WTC11 (cell line): ENCODE measurements at regions not wholly inside any gene's neighbourhood (a gene's known extent, or its start where the extent isn't known, plus 50 kb on each side); places are given as distances from the start of the nearest gene placed in this dataset.

Experiments used
- ATAC-seq: fragments of 200-7000 bp; cut with Tn5 transposase; 2 replicates; pipeline ENCODE4 v1.10.0; 2021; ENCODE audit warnings: mild to moderate bottlenecking, moderate library complexity
- CTCF ChIA-PET: fragments of 300-600 bp; sonication (Branson Sonifier 250); formaldehyde crosslinking; loops from one replicate; lab custom pipeline; 2021; ENCODE audit warnings: antibody characterized with exemption; lab: Charles Lee
- POLR2A ChIA-PET: fragments of 350-600 bp; sonication (Branson Sonifier 250); formaldehyde crosslinking; loops from one replicate; lab custom pipeline; 2021; ENCODE audit warnings: antibody characterized with exemption; lab: Charles Lee
- DNase-seq: peaks from one replicate; pipeline ENCODE4 v3.0.0; 2021; ENCODE audit warnings: low spot score
- H3K27ac Mint-ChIP-seq: 2 replicates; pipeline ENCODE4 v1.8.0; 2021; ENCODE audit warnings: mixed read lengths
- H3K27me3 Mint-ChIP-seq: 2 replicates; pipeline ENCODE4 v1.8.0; 2021; ENCODE audit warnings: low read depth, mild to moderate bottlenecking, moderate library complexity, mixed read lengths
- H3K36me3 Mint-ChIP-seq: 2 replicates; pipeline ENCODE4 v1.8.0; 2021; ENCODE audit warnings: mixed read lengths
- H3K4me1 Mint-ChIP-seq: 2 replicates; pipeline ENCODE4 v1.8.0; 2022; ENCODE audit warnings: mixed read lengths
- H3K4me3 Mint-ChIP-seq: 2 replicates; pipeline ENCODE4 v1.8.0; 2021; ENCODE audit warnings: mild to moderate bottlenecking, moderate library complexity, mixed read lengths
- H3K9me3 Mint-ChIP-seq: 2 replicates; pipeline ENCODE4 v1.8.0; 2021; ENCODE audit warnings: mixed read lengths
- ATF1 ChIP-seq: sonication (generic); formaldehyde crosslinking; IDR thresholded peaks from 2 replicates; pipeline ENCODE4 v1.8.1; 2023; ENCODE audit warnings: mild to moderate bottlenecking, moderate library complexity, missing genetic modification reagents
- EMX1 ChIP-seq: fragments of 250-450 bp; sonication (Bioruptor Pico); IDR thresholded peaks from 2 replicates; pipeline ENCODE4 v1.8.0; 2021; ENCODE audit warnings: mild to moderate bottlenecking
- FOXP4 ChIP-seq: sonication (generic); formaldehyde crosslinking; IDR thresholded peaks from 2 replicates; pipeline ENCODE4 v1.8.0; 2022; ENCODE audit warnings: mild to moderate bottlenecking, missing genetic modification reagents
- GRHL2 ChIP-seq: fragments of 250-450 bp; sonication (Bioruptor Pico); IDR thresholded peaks from 2 replicates; pipeline ENCODE4 v1.8.0; 2022; ENCODE audit warnings: mild to moderate bottlenecking, moderate library complexity; ENCODE audit not compliant: insufficient replicate concordance, severe bottlenecking
- JAZF1 ChIP-seq: fragments of 250-450 bp; sonication (Bioruptor Pico); IDR thresholded peaks from 2 replicates; pipeline ENCODE4 v1.9.0; 2021; ENCODE audit warnings: moderate library complexity, mild to moderate bottlenecking, inconsistent platforms
- JUN ChIP-seq: sonication (generic); formaldehyde crosslinking; IDR thresholded peaks from 2 replicates; pipeline ENCODE4 v1.8.0; 2023; ENCODE audit warnings: mild to moderate bottlenecking, missing genetic modification reagents
- NFE2L1 ChIP-seq: sonication (generic); formaldehyde crosslinking; IDR thresholded peaks from 2 replicates; pipeline ENCODE4 v1.8.1; 2023; ENCODE audit warnings: missing genetic modification reagents
- NR3C1 ChIP-seq: sonication (generic); formaldehyde crosslinking; conservative IDR thresholded peaks from 2 replicates; pipeline ENCODE4 v1.8.1; 2023; ENCODE audit warnings: low read depth, mild to moderate bottlenecking, missing genetic modification reagents
- PRDM15 ChIP-seq: sonication (generic); formaldehyde crosslinking; IDR thresholded peaks from 2 replicates; pipeline ENCODE4 v1.8.0; 2022; ENCODE audit warnings: missing genetic modification reagents
- SMAD4 ChIP-seq: sonication (generic); formaldehyde crosslinking; IDR thresholded peaks from 2 replicates; pipeline ENCODE4 v1.8.0; 2022; ENCODE audit warnings: mild to moderate bottlenecking, missing genetic modification reagents
- SOX15 ChIP-seq: fragments of 250-450 bp; sonication (Bioruptor Pico); IDR thresholded peaks from 2 replicates; pipeline ENCODE4 v1.9.0; 2021; ENCODE audit warnings: mild to moderate bottlenecking
- TCF7 ChIP-seq: sonication (generic); formaldehyde crosslinking; IDR thresholded peaks from 2 replicates; pipeline ENCODE4 v1.8.0; 2022; ENCODE audit warnings: mild to moderate bottlenecking, low read depth, missing genetic modification reagents, moderate library complexity
- TEAD1 ChIP-seq: sonication (generic); formaldehyde crosslinking; IDR thresholded peaks from 2 replicates; pipeline ENCODE4 v1.8.0; 2022; ENCODE audit warnings: mild to moderate bottlenecking, missing genetic modification reagents
- TEAD4 ChIP-seq: sonication (generic); formaldehyde crosslinking; IDR thresholded peaks from 2 replicates; pipeline ENCODE4 v1.8.0; 2022; ENCODE audit warnings: mild to moderate bottlenecking, missing genetic modification reagents
- TP53 ChIP-seq: sonication (generic); formaldehyde crosslinking; IDR thresholded peaks from 2 replicates; pipeline ENCODE4 v1.8.1; 2023; ENCODE audit warnings: mild to moderate bottlenecking, missing genetic modification reagents
- USF1 ChIP-seq: sonication (generic); formaldehyde crosslinking; IDR thresholded peaks from 2 replicates; pipeline ENCODE4 v1.8.0; 2022; ENCODE audit warnings: mild to moderate bottlenecking, missing genetic modification reagents
- ZNF121 ChIP-seq: sonication (generic); formaldehyde crosslinking; IDR thresholded peaks from 2 replicates; pipeline ENCODE4 v1.8.0; 2023; ENCODE audit warnings: missing genetic modification reagents
- ZNF219 ChIP-seq: sonication (generic); formaldehyde crosslinking; IDR thresholded peaks from 2 replicates; pipeline ENCODE4 v1.8.0; 2023; ENCODE audit warnings: missing genetic modification reagents, mild to moderate bottlenecking, borderline replicate concordance
- ZNF317 ChIP-seq: sonication (generic); formaldehyde crosslinking; IDR thresholded peaks from 2 replicates; pipeline ENCODE4 v1.8.1; 2023; ENCODE audit warnings: low read depth, mild to moderate bottlenecking, moderate library complexity, missing genetic modification reagents, borderline replicate concordance
- ZNF532 ChIP-seq: fragments of 250-450 bp; sonication (Bioruptor Pico); IDR thresholded peaks from 2 replicates; pipeline ENCODE4 v1.9.0; 2021; ENCODE audit warnings: mild to moderate bottlenecking, borderline replicate concordance
- ZNF671 ChIP-seq: fragments of 250-450 bp; sonication (Bioruptor Pico); IDR thresholded peaks from 2 replicates; pipeline ENCODE4 v1.8.0; 2021; ENCODE audit warnings: mild to moderate bottlenecking
- ZSCAN18 ChIP-seq: fragments of 250-450 bp; sonication (Bioruptor Pico); IDR thresholded peaks from 2 replicates; pipeline ENCODE4 v2.1.2; 2022; ENCODE audit warnings: mild to moderate bottlenecking, moderate library complexity

GRCh38 chr10:62620491-62620890 lies 184.0 kb upstream of the ADO start:
- Mint-ChIP-seq H3K27me3 (peaks cover 3% of the 10 kb centered on the region; the same call in 1 of the 2 replicates), H3K9me3 (no peaks in the 10 kb centered on the region), H3K4me1 (peaks cover 15% of the 10 kb centered on the region)
- CTCF ChIA-PET = no interaction called here
- no peak for TF ChIP-seq TP53 (CRISPR knock-in tag)
- TF ChIP-seq, all 79 proteins: peak for 0
- POLR2A ChIA-PET = no interaction called here
- ATAC-seq (no peak), DNase-seq (no peak)
- H3K4me3 Mint-ChIP-seq = no peak overlapping the region
- no peaks in the 10 kb centered on the region for H3K36me3 Mint-ChIP-seq
- H3K27ac Mint-ChIP-seq = no peak overlapping the region

GRCh38 chr10:62623223-62623622 lies 181.3 kb upstream of the ADO start:
- ATAC-seq = no peak
- DNase-seq = no peak
- TF ChIP-seq USF1 (CRISPR knock-in tag) (no peak), ZNF317 (CRISPR knock-in tag) (no peak), SOX15 (CRISPR knock-in tag) (no peak), NFE2L1 (no peak), ATF1 (no peak), ZNF532 (CRISPR knock-in tag) (no peak), TEAD1 (no peak), SMAD4 (CRISPR knock-in tag) (no peak), EMX1 (CRISPR knock-in tag) (no peak), ZSCAN18 (CRISPR knock-in tag) (no peak), NR3C1 (CRISPR knock-in tag) (no peak), FOXP4 (CRISPR knock-in tag) (no peak), ZNF671 (CRISPR knock-in tag) (no peak), ZNF121 (CRISPR knock-in tag) (no peak)
- Mint-ChIP-seq H3K9me3 (no peaks in the 10 kb centered on the region), H3K4me3 (no peak overlapping the region), H3K4me1 (peaks cover 42% of the 10 kb centered on the region), H3K27me3 (peaks cover 3% of the 10 kb centered on the region; the same call in 1 of the 2 replicates), H3K27ac (no peak overlapping the region), H3K36me3 (no peaks in the 10 kb centered on the region)
- ChIA-PET POLR2A (no interaction called here), CTCF (interaction anchor here (0.9 to 1.0 kb wide), 2 partner anchors 13 to 194 kb away, joined by 3 read pairs; no protein-coding TSS in a partner anchor)

- H3K9me3 Mint-ChIP-seq = no peaks in the 10 kb centered on the region
- ATAC-seq = no peak
- peak overlapping the region; percentile 10; the same call in 1 of the 2 replicates for H3K4me3 Mint-ChIP-seq
- no peak overlapping the region for H3K27ac Mint-ChIP-seq
- ChIA-PET CTCF (no interaction called here), POLR2A (no interaction called here)
- no peaks in the 10 kb centered on the region; the same call in 1 of the 2 replicates for H3K36me3 Mint-ChIP-seq
- DNase-seq = no peak
- H3K4me1 Mint-ChIP-seq = peaks cover 42% of the 10 kb centered on the region
- H3K27me3 Mint-ChIP-seq = no peaks in the 10 kb centered on the region
- TF ChIP-seq JUN (no peak), TEAD4 (CRISPR knock-in tag) (no peak), TCF7 (CRISPR knock-in tag) (no peak), PRDM15 (CRISPR knock-in tag) (no peak), JAZF1 (no peak), NR3C1 (CRISPR knock-in tag) (no peak), GRHL2 (CRISPR knock-in tag) (no peak), ZNF219 (CRISPR knock-in tag) (no peak)
These were observed 179.0 kb upstream of the ADO start for GRCh38 chr10:62625484-62625883.
